GM12878 (cell line): ENCODE measurements at regions not wholly inside any gene's neighbourhood (a gene's known extent, or its start where the extent isn't known, plus 50 kb on each side); places are given as distances from the start of the nearest gene placed in this dataset.

Source experiments
- ATAC-seq: fragments of 200-7000 bp; cut with Tn5 transposase; 3 replicates; pipeline ENCODE4 v1.9.1; 2020; ENCODE audit warnings: mild to moderate bottlenecking, moderate library complexity
- BruUV-seq: library from RNA; stranded (reverse); fragments of 400-500 nt; replicated peaks from 2 replicates; lab custom pipeline; 2021; lab: Mats Ljungman, UMichigan
- CTCF ChIA-PET: fragments of 300-600 bp; sonication (Branson Sonifier 250); formaldehyde crosslinking; extraction: SDS; loops from one replicate; lab custom pipeline; 2021; ENCODE audit warnings: inconsistent platforms; lab: Yijun Ruan, JAX
- POLR2A ChIA-PET: fragments of 350-600 bp; formaldehyde crosslinking; extraction: SDS; loops from one replicate; lab custom pipeline; 2021; ENCODE audit warnings: inconsistent platforms; lab: Charles Lee
- RAD21 ChIA-PET: fragments of 300-600 bp; sonication (Branson Sonifier 250); formaldehyde crosslinking; loops from one replicate; lab custom pipeline; 2023; ENCODE audit warnings: antibody characterized with exemption; ENCODE audit not compliant: unreplicated experiment; lab: Charles Lee
- SMC1A ChIA-PET: fragments of 300-600 bp; sonication (Branson Sonifier 250); formaldehyde crosslinking; loops from one replicate; lab custom pipeline; 2023; ENCODE audit not compliant: unreplicated experiment, uncharacterized antibody; lab: Charles Lee
- DNase-seq: peaks from one replicate; pipeline ENCODE4 v3.0.0-alpha.2; 2011; ENCODE audit warnings: low read depth, low spot score
- FAIRE-seq: peaks from 3 replicates; lab custom pipeline; 2011; peaks lifted over from hg19 to GRCh38; lab: Jason Lieb, UNC
- H2AFZ ChIP-seq: 2 replicates; pipeline ENCODE4 v1.6.0; 2011; ENCODE audit warnings: low read depth, low read length, control low read depth; ENCODE audit not compliant: control insufficient read depth
- H3K27ac ChIP-seq: 2 replicates; pipeline ENCODE4 v1.5.1; 2011; ENCODE audit warnings: control low read depth; ENCODE audit not compliant: control insufficient read depth, insufficient read depth
- H3K27me3 ChIP-seq, 2 experiments: replicated peaks in 1 of 2; 2 replicates each; pipeline versions ENCODE4 v1.6.0 to v1.6.1; 2011; ENCODE audit warnings: low read length in 1 of 2; ENCODE audit not compliant: control insufficient read depth in 2 of 2, insufficient read depth in 2 of 2
- H3K36me3 ChIP-seq, 2 experiments: 2 replicates each; pipeline ENCODE4 v1.5.1; 2011; ENCODE audit warnings: low read length in 1 of 2; ENCODE audit not compliant: control insufficient read depth in 2 of 2, insufficient read depth in 2 of 2
- H3K4me1 ChIP-seq: 2 replicates; pipeline ENCODE4 v1.6.1; 2011; ENCODE audit warnings: mild to moderate bottlenecking, low read length, moderate library complexity, mixed read lengths; ENCODE audit not compliant: control insufficient read depth, insufficient read depth
- H3K4me2 ChIP-seq: 2 replicates; pipeline ENCODE4 v1.6.0; 2011; ENCODE audit warnings: control low read depth; ENCODE audit not compliant: control insufficient read depth, insufficient read depth
- H3K4me3 ChIP-seq: fragments of 200-600 bp; sonication (generic); 2 replicates; pipeline ENCODE4 v1.5.1; 2016
- H3K79me2 ChIP-seq: 2 replicates; pipeline ENCODE4 v1.6.0; 2011; ENCODE audit warnings: low read length; ENCODE audit not compliant: control insufficient read depth, insufficient read depth
- H3K9ac ChIP-seq: 2 replicates; pipeline ENCODE4 v1.8.0; 2011; ENCODE audit warnings: low read length, control low read depth, mixed read lengths; ENCODE audit not compliant: control insufficient read depth, insufficient read depth
- H3K9me3 ChIP-seq: replicated peaks from 3 replicates; pipeline ENCODE4 v1.5.1; 2011; ENCODE audit warnings: mild to moderate bottlenecking, low read length; ENCODE audit not compliant: control insufficient read depth, insufficient read depth
- H4K20me1 ChIP-seq: 2 replicates; pipeline ENCODE4 v1.6.0; 2011; ENCODE audit not compliant: control insufficient read depth, insufficient read depth
- BACH1 ChIP-seq: fragments of 450-650 bp; IDR thresholded peaks from 2 replicates; pipeline ENCODE4 v1.6.1; 2017; ENCODE audit warnings: mild to moderate bottlenecking, borderline replicate concordance
- CBX5 ChIP-seq: sonication (generic); IDR thresholded peaks from 2 replicates; pipeline ENCODE4 v1.6.1; 2016; ENCODE audit warnings: low read depth, moderate library complexity, mild to moderate bottlenecking, inconsistent platforms
- CHD4 ChIP-seq: fragments of 200-600 bp; sonication (generic); IDR thresholded peaks from 2 replicates; pipeline ENCODE4 v1.6.1; 2016; ENCODE audit warnings: mild to moderate bottlenecking
- CREB1 ChIP-seq: IDR thresholded peaks from 2 replicates; pipeline ENCODE4 v1.6.1; 2012; ENCODE audit warnings: low read depth, mild to moderate bottlenecking, inconsistent platforms
- E4F1 ChIP-seq: fragments of 450-650 bp; IDR thresholded peaks from 2 replicates; pipeline ENCODE4 v1.6.1; 2018; ENCODE audit warnings: borderline replicate concordance, mild to moderate bottlenecking; ENCODE audit not compliant: partially characterized antibody
- LARP7 ChIP-seq: fragments of 450-650 bp; IDR thresholded peaks from 2 replicates; pipeline ENCODE4 v1.6.1; 2017; ENCODE audit warnings: mild to moderate bottlenecking
- NFIC ChIP-seq: IDR thresholded peaks from 2 replicates; pipeline ENCODE4 v1.6.1; 2012; ENCODE audit warnings: low read depth, mild to moderate bottlenecking, inconsistent platforms, low read length, moderate library complexity
- PBX3 ChIP-seq: IDR thresholded peaks from 2 replicates; pipeline ENCODE4 v1.6.1; 2011; ENCODE audit warnings: mild to moderate bottlenecking, low read depth, low read length, moderate library complexity; ENCODE audit not compliant: insufficient replicate concordance
- POLR2A ChIP-seq: IDR thresholded peaks from 2 replicates; pipeline ENCODE4 v1.6.1; 2011; ENCODE audit warnings: low read depth, mild to moderate bottlenecking, low read length
- RBBP5 ChIP-seq: fragments of 200-600 bp; sonication (generic); conservative IDR thresholded peaks from 2 replicates; pipeline ENCODE4 v1.6.1; 2016
- STAT3 ChIP-seq: IDR thresholded peaks from 2 replicates; pipeline ENCODE4 v1.6.1; 2011; ENCODE audit warnings: low read depth, low read length, improper control_type of control experiment
- SUZ12 ChIP-seq: fragments of 200-600 bp; sonication (generic); IDR thresholded peaks from one replicate; pipeline ENCODE4 v1.6.1; 2018; ENCODE audit warnings: antibody characterized with exemption, mild to moderate bottlenecking; ENCODE audit not compliant: unreplicated experiment
- TARDBP ChIP-seq: IDR thresholded peaks from 2 replicates; pipeline ENCODE4 v1.6.1; 2016; ENCODE audit warnings: borderline replicate concordance
- ZBTB33 ChIP-seq: fragments of 450-650 bp; IDR thresholded peaks from 2 replicates; pipeline ENCODE4 v1.6.1; 2017; ENCODE audit warnings: mild to moderate bottlenecking
- WGBS: methylation state at CpG from one replicate; pipeline ENCODE4 v1.1.6; 2016; ENCODE audit warnings: low lambda C conversion rate; ENCODE audit not compliant: insufficient replicate concordance, insufficient coverage; ENCODE audit errors: missing lambda C conversion rate; 5-methylcytosine and 5-hydroxymethylcytosine counted together
- in situ Hi-C: fragments of 300-500 bp; cut with MboI; formaldehyde crosslinking; loops from 9 replicates; pipeline ENCODE4 v1.14.3; 2018; ENCODE audit warnings: mixed read lengths
- intact Hi-C: fragments of 100-400 bp; cut with micrococcal nuclease; formaldehyde crosslinking; loops from one replicate; pipeline ENCODE4 v1.14.2; 2022; ENCODE audit not compliant: unreplicated experiment

- H2AFZ ChIP-seq = no peak overlapping the region
- no peak overlapping the region for H3K9ac ChIP-seq
- H3K9me3 ChIP-seq = no peaks in the 10 kb centered on the region
- H3K4me3 ChIP-seq = no peak overlapping the region
- intact Hi-C loops (no loop called here), in situ Hi-C loops (no loop called here)
- H3K4me2 ChIP-seq = no peak overlapping the region
- H3K27ac ChIP-seq = no peak overlapping the region
- WGBS = 17% methylated on average over 3 of the region's 3 CpGs
- no peaks in the 10 kb centered on the region for H3K36me3 ChIP-seq
- H3K79me2 ChIP-seq = no peaks in the 10 kb centered on the region
- ChIA-PET SMC1A (interaction anchor here (1.0 kb wide), 1 partner anchor 79 kb away, joined by 3 read pairs; no protein-coding TSS in a partner anchor), RAD21 (no interaction called here), POLR2A (interaction anchor here (0.5 kb wide), 1 partner anchor 85 kb away, joined by 3 read pairs; no protein-coding TSS in a partner anchor)
- H3K4me1 ChIP-seq = no peaks in the 10 kb centered on the region
- no peak for DNase-seq
- H3K27me3 ChIP-seq = no peaks in the 10 kb centered on the region
- no peak for ATAC-seq
- BruUV-seq = no TSS peak
- FAIRE-seq = no peak
- no peaks in the 10 kb centered on the region for H4K20me1 ChIP-seq
- TF ChIP-seq SUZ12 (no peak), STAT3 (no peak), CBX5 (no peak), POLR2A (no peak), NFIC (no peak), LARP7 (no peak), ZBTB33 (no peak), CREB1 (no peak), E4F1 (no peak), CHD4 (no peak), RBBP5 (no peak), BACH1 (no peak), TARDBP (no peak), PBX3 (no peak)
- TF ChIP-seq, all 136 proteins: peak for 0
- CTCF ChIA-PET = no interaction called here
Measured at GRCh38 chr3:26894443-26894842, 271.9 kb downstream of the LRRC3B start.
